ENCODE measurements at regions not wholly inside any gene's neighbourhood (a gene's known extent, or its start where the extent isn't known, plus 50 kb on each side); places are given as distances from the start of the nearest gene placed in this dataset.

DNA sequence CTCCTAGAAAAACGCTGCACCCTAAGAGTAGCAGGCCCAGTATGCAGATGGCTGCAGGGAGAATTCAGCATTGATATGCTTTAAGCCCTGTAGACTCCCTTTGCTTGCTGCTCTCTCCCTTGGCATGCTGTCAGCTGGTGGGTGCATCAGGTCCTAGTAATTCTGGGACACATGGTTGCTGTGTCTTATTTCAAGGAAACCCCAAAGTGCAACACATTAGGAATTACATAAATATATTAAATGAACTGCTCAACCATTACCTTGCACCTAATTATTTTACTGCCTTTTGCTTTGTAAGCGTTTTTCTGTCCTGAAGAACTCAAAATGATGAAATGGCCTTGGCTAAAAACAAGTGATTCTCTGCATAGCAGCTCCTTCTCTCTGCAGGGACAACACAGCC, 516.3 kb downstream of the ZIC3 start:
- no peak overlapping the region for H3K14ac ChIP-seq (ENCODE audit: insufficient read length)
- H3K9me3 ChIP-seq (ENCODE audit: insufficient read depth in 2 of 2, low read depth in 1 of 2, low read length in 1 of 2): peaks cover 4 to 5% of the 10 kb centered on the region in 2 experiments; a peak in 1 of 4 replicates
- H3K36me3 ChIP-seq (ENCODE audit: control insufficient read depth in 2 of 4, insufficient read depth in 4 of 4, low read length in 3 of 4): no peaks in the 10 kb centered on the region
- H3K4me1 ChIP-seq (replicated peaks in 1 of 4; ENCODE audit: control insufficient read depth in 3 of 4, insufficient read depth in 4 of 4, low read length in 3 of 4): peaks cover 0 to 3% (median 0%) of the 10 kb centered on the region in 4 experiments; a peak in 1 of 7 replicates
- no peak overlapping the region for H3K9ac ChIP-seq (replicated peaks in 1 of 4; ENCODE audit: extremely low read depth in 1 of 4, low read depth in 3 of 4, low read length in 3 of 4)
- no peak for FAIRE-seq
- H2AFZ ChIP-seq (ENCODE audit: low read length): no peak overlapping the region
- DNase-seq (ENCODE audit: low read depth in 1 of 2, low spot score in 2 of 2): no peak
- H4K8ac ChIP-seq (ENCODE audit: extremely low read depth, insufficient read depth, low read length): no peak overlapping the region
- H4K20me1 ChIP-seq (replicated peaks in 1 of 2; ENCODE audit: control insufficient read depth in 1 of 2, insufficient read depth in 2 of 2, low read length in 2 of 2): no peaks in the 10 kb centered on the region
- H2AK5ac ChIP-seq (ENCODE audit: low read depth, low read length): no peak overlapping the region
- no peak overlapping the region for H3K27ac ChIP-seq (ENCODE audit: low read depth, low read length)
- H3K56ac ChIP-seq (replicated peaks; ENCODE audit: insufficient read length, low read depth, low read length): no peak overlapping the region
- no peak overlapping the region for H2BK120ac ChIP-seq (replicated peaks; ENCODE audit: low read depth, low read length)
- H2BK5ac ChIP-seq (ENCODE audit: low read depth, low read length): no peak overlapping the region
- H3K23ac ChIP-seq (ENCODE audit: insufficient read length): no peak overlapping the region
- no peak overlapping the region for H3K18ac ChIP-seq (ENCODE audit: extremely low read depth, low read length)
- no peak overlapping the region for H3K4me3 ChIP-seq (ENCODE audit: extremely low read depth in 1 of 4, insufficient read depth in 2 of 4, low read depth in 3 of 4, low read length in 4 of 4)
- H3K79me1 ChIP-seq (ENCODE audit: low read depth, low read length): no peaks in the 10 kb centered on the region
- H2BK20ac ChIP-seq (ENCODE audit: low read length): no peak overlapping the region
- no peak overlapping the region for H4K91ac ChIP-seq (replicated peaks; ENCODE audit: insufficient read length, low read length)
- H3K23me2 ChIP-seq (ENCODE audit: low read depth, low read length): no peaks in the 10 kb centered on the region
- no peak overlapping the region for H2BK12ac ChIP-seq (ENCODE audit: low read depth, low read length)
- POLR2A ChIA-PET (ENCODE audit: partially characterized antibody): no interaction called here
- no peak overlapping the region for H4K5ac ChIP-seq (ENCODE audit: insufficient read length, low read depth, low read length)
- H3K4ac ChIP-seq (replicated peaks; ENCODE audit: insufficient read length, low read depth, low read length): no peak overlapping the region
- H3K27me3 ChIP-seq (replicated peaks in 1 of 4; ENCODE audit: control insufficient read depth in 3 of 4, extremely low read depth in 1 of 4, insufficient read depth in 3 of 4, low read length in 3 of 4): no peaks in the 10 kb centered on the region
- H3K79me2 ChIP-seq (ENCODE audit: control insufficient read depth in 1 of 2, insufficient read depth in 2 of 2, low read length in 2 of 2): no peaks in the 10 kb centered on the region
- H3K4me2 ChIP-seq (ENCODE audit: insufficient read depth in 1 of 2, low read depth in 2 of 2, low read length in 2 of 2): no peak overlapping the region
- H2BK15ac ChIP-seq (ENCODE audit: low read length): no peak overlapping the region
- WGBS, 2 experiments (ENCODE audit: extremely low coverage in 1 of 2, insufficient coverage in 1 of 2, insufficient read length in 1 of 2, insufficient replicate concordance in 2 of 2, low coverage in 1 of 2, low lambda C conversion rate in 2 of 2, missing lambda C conversion rate in 1 of 2): 60% methylated on average over 2 of the region's 2 CpGs; no CpG with 5 or more reads in 1 of the 2 experiments
- CTCF ChIA-PET (ENCODE audit: partially characterized antibody): no interaction called here
- no peak for TF ChIP-seq CREB1 (IDR thresholded peaks at IDR 0.05)
